IMR-90 (cell line): ENCODE measurements at regions not wholly inside any gene's neighbourhood (a gene's known extent, or its start where the extent isn't known, plus 50 kb on each side); places are given as distances from the start of the nearest gene placed in this dataset.

Experiments used
- ATAC-seq: fragments of 200-7000 bp; cut with Tn5 transposase; 2 replicates; pipeline ENCODE4 v1.9.1; 2020; ENCODE audit warnings: low read depth, mild to moderate bottlenecking, moderate library complexity
- BruUV-seq: library from RNA; stranded (reverse); fragments of 400-500 nt; replicated peaks from 2 replicates; lab custom pipeline; 2021; lab: Mats Ljungman, UMichigan
- CTCF ChIA-PET: fragments of 300-600 bp; formaldehyde crosslinking; extraction: SDS; loops from one replicate; lab custom pipeline; 2021; ENCODE audit warnings: antibody characterized with exemption; lab: Yijun Ruan, JAX
- POLR2A ChIA-PET: fragments of 300-600 bp; sonication (Branson Sonifier 250); formaldehyde crosslinking; loops from one replicate; lab custom pipeline; 2022; ENCODE audit warnings: antibody characterized with exemption; ENCODE audit not compliant: unreplicated experiment; lab: Charles Lee
- DNase-seq: peaks from one replicate; pipeline ENCODE4 v3.0.0; 2013
- H2AFZ ChIP-seq: replicated peaks from 2 replicates; pipeline ENCODE3; 2013; ENCODE audit warnings: low read length, mild to moderate bottlenecking; ENCODE audit not compliant: poor library complexity
- H2AK5ac ChIP-seq: 2 replicates; pipeline ENCODE4 v1.6.1; 2013; ENCODE audit warnings: low read depth, low read length, inconsistent platforms
- H2AK9ac ChIP-seq: replicated peaks from 2 replicates; pipeline ENCODE3; 2013; ENCODE audit warnings: mild to moderate bottlenecking, low read depth, low read length, moderate library complexity; ENCODE audit not compliant: poor library complexity
- H2BK120ac ChIP-seq: 2 replicates; pipeline ENCODE4 v1.6.1; 2013; ENCODE audit warnings: low read depth, low read length, inconsistent platforms
- H2BK15ac ChIP-seq: 3 replicates; pipeline ENCODE4 v1.6.1; 2013; ENCODE audit warnings: low read depth, low read length, inconsistent platforms
- H2BK20ac ChIP-seq: 2 replicates; pipeline ENCODE4 v1.6.1; 2013; ENCODE audit warnings: low read depth, mild to moderate bottlenecking, inconsistent platforms, low read length, moderate library complexity
- H2BK5ac ChIP-seq: 2 replicates; pipeline ENCODE4 v1.6.1; 2013; ENCODE audit warnings: mild to moderate bottlenecking, low read depth, low read length, inconsistent platforms; ENCODE audit not compliant: poor library complexity, severe bottlenecking
- H3K14ac ChIP-seq: replicated peaks from 2 replicates; pipeline ENCODE4 v1.6.1; 2013; ENCODE audit warnings: low read depth, low read length, inconsistent platforms
- H3K18ac ChIP-seq: 2 replicates; pipeline ENCODE4 v1.6.1; 2013; ENCODE audit warnings: low read depth, low read length, control low read depth
- H3K23ac ChIP-seq: 2 replicates; pipeline ENCODE4 v1.6.1; 2013; ENCODE audit warnings: low read depth, low read length, inconsistent platforms
- H3K27ac ChIP-seq: 2 replicates; pipeline ENCODE4 v1.5.1; 2013; ENCODE audit warnings: mild to moderate bottlenecking, control low read depth, low read length; ENCODE audit not compliant: insufficient read depth
- H3K27me3 ChIP-seq: 2 replicates; pipeline ENCODE4 v1.6.1; 2013; ENCODE audit warnings: low read length; ENCODE audit not compliant: control insufficient read depth, insufficient read depth
- H3K36me3 ChIP-seq: 2 replicates; pipeline ENCODE4 v1.6.1; 2013; ENCODE audit warnings: low read length, mixed read lengths; ENCODE audit not compliant: control insufficient read depth, insufficient read depth
- H3K4ac ChIP-seq: 2 replicates; pipeline ENCODE4 v1.6.1; 2013; ENCODE audit warnings: low read depth, low read length, inconsistent platforms
- H3K4me1 ChIP-seq: 2 replicates; pipeline ENCODE4 v1.6.1; 2013; ENCODE audit warnings: low read length, mixed read lengths; ENCODE audit not compliant: control insufficient read depth, insufficient read depth
- H3K4me2 ChIP-seq: 2 replicates; pipeline ENCODE4 v1.6.1; 2013; ENCODE audit warnings: low read depth, mild to moderate bottlenecking, control low read depth, low read length, moderate library complexity
- H3K4me3 ChIP-seq: 2 replicates; pipeline ENCODE4 v1.5.1; 2013; ENCODE audit warnings: low read depth, mild to moderate bottlenecking, control low read depth, low read length, moderate library complexity; ENCODE audit not compliant: insufficient read depth
- H3K56ac ChIP-seq: 2 replicates; pipeline ENCODE4 v1.6.1; 2013; ENCODE audit warnings: low read length, inconsistent platforms; ENCODE audit not compliant: insufficient read depth; ENCODE audit errors: extremely low read depth
- H3K79me1 ChIP-seq, 2 experiments: 2 replicates each; pipeline ENCODE4 v1.6.1; 2013; ENCODE audit warnings: low read length in 2 of 2, inconsistent platforms in 1 of 2, low read depth in 1 of 2
- H3K9ac ChIP-seq: 2 replicates; pipeline ENCODE4 v1.6.1; 2013; ENCODE audit warnings: low read depth, low read length, control low read depth
- H3K9me1 ChIP-seq: 2 replicates; pipeline ENCODE4 v1.6.1; 2013; ENCODE audit warnings: low read length, inconsistent platforms; ENCODE audit not compliant: insufficient read depth
- H3K9me3 ChIP-seq: 2 replicates; pipeline ENCODE4 v1.6.1; 2013; ENCODE audit warnings: low read length; ENCODE audit not compliant: control insufficient read depth, insufficient read depth
- H4K20me1 ChIP-seq: 2 replicates; pipeline ENCODE4 v1.6.1; 2013; ENCODE audit warnings: low read length, inconsistent platforms; ENCODE audit not compliant: insufficient read depth
- H4K5ac ChIP-seq: 2 replicates; pipeline ENCODE4 v1.6.1; 2013; ENCODE audit warnings: mild to moderate bottlenecking, low read depth, low read length, control low read depth
- H4K8ac ChIP-seq, 2 experiments: 2 replicates each; pipeline ENCODE4 v1.6.1; 2013; ENCODE audit warnings: low read depth in 2 of 2, low read length in 2 of 2, control low read depth in 1 of 2, inconsistent platforms in 1 of 2
- H4K91ac ChIP-seq: 2 replicates; pipeline ENCODE4 v1.6.1; 2013; ENCODE audit warnings: low read depth, low read length, inconsistent platforms; ENCODE audit not compliant: insufficient read depth
- CHD1 ChIP-seq: IDR thresholded peaks from 2 replicates; pipeline ENCODE4 v1.6.1; 2012; ENCODE audit warnings: low read depth, low read length, improper control_type of control experiment
- FOS ChIP-seq: fragments of 150-350 bp; IDR thresholded peaks from 2 replicates; pipeline ENCODE4 v1.6.1; 2016; ENCODE audit warnings: low read depth, low read length
- MAFK ChIP-seq: IDR thresholded peaks from 2 replicates; pipeline ENCODE4 v1.6.1; 2012; ENCODE audit warnings: low read depth, low read length, improper control_type of control experiment
- MAZ ChIP-seq: IDR thresholded peaks from 2 replicates; pipeline ENCODE4 v1.6.1; 2012; ENCODE audit warnings: low read depth, mild to moderate bottlenecking, low read length, improper control_type of control experiment, moderate library complexity, borderline replicate concordance
- NFE2L2 ChIP-seq: fragments of 150-350 bp; IDR thresholded peaks from 2 replicates; pipeline ENCODE4 v1.6.1; 2016; ENCODE audit warnings: low read depth, mild to moderate bottlenecking, low read length
- POLR2A ChIP-seq: IDR thresholded peaks from 2 replicates; pipeline ENCODE4 v1.6.1; 2012; ENCODE audit warnings: mild to moderate bottlenecking, low read depth, low read length
- WGBS, 2 experiments: methylation state at CpG; one replicate each; pipeline versions ENCODE4 v1.1.5 to v1.1.7; 2013; ENCODE audit warnings: missing lambda C conversion rate in 2 of 2; ENCODE audit not compliant: insufficient read length in 1 of 2; ENCODE audit errors: extremely low coverage in 2 of 2; 5-methylcytosine and 5-hydroxymethylcytosine counted together
- dilution Hi-C: fragments of 300-500 bp; cut with HindIII; formaldehyde crosslinking; loops from one replicate; pipeline ENCODE4 v1.14.3; 2018; ENCODE audit warnings: low sequenced_read_pairs; ENCODE audit not compliant: unreplicated experiment
- in situ Hi-C: fragments of 300-500 bp; cut with MboI; formaldehyde crosslinking; loops from 3 replicates; pipeline ENCODE4 v1.14.3; 2019; ENCODE audit warnings: low sequenced_read_pairs, inconsistent platforms, mixed read lengths
- intact Hi-C: fragments of 100-400 bp; cut with micrococcal nuclease; formaldehyde crosslinking; loops from 2 replicates; pipeline ENCODE4 v1.10.0; 2022
- TF ChIP-seq, protein P1 (sequence below): conservative IDR thresholded peaks from 2 replicates; pipeline ENCODE4 v1.5.1; 2012; ENCODE audit warnings: mild to moderate bottlenecking, low read depth, low read length, improper control_type of control experiment
- TF ChIP-seq, protein P2 (sequence below): fragments of 150-350 bp; IDR thresholded peaks from 2 replicates; pipeline ENCODE4 v1.6.1; 2016; ENCODE audit warnings: low read depth, mild to moderate bottlenecking, low read length, moderate library complexity, borderline replicate concordance

DNA sequence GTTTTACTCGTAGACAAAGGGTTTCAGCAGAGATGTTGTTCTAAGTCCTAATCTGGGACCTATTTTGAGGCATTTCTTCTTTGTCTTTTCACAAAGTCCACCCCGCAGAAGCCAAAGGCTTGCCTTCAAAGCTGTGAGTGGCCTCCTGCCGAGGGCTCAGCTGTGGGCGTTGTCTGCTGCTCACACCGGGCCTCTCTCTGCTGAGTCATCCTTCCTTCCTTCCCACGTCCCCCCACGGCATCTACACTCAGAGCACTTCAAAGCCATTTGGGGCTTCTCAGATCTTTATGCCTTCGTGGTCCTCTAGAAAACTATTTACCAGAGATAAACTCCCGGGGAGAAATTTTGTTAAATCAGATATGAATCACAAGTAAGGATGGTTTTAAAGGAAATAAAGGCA is 115.9 kb upstream of the TMPO start:
- in situ Hi-C loops, result loop anchor here (25.0 kb wide), 3 partner anchors 1087 to 1812 kb away; no protein-coding TSS in a partner anchor

More for the DNA sequence above, 115.9 kb upstream of the TMPO start:
- H2BK120ac ChIP-seq, result peak overlapping the region; percentile 85
- 0% methylated on average over 1 of the region's 9 CpGs; no CpG with 5 or more reads in 1 of the 2 experiments for WGBS, 2 experiments
- BruUV-seq, result no TSS peak
- peak overlapping the region; percentile 78 for H2AK9ac ChIP-seq
- H3K9me1 ChIP-seq, result 0 out of 2 replicates have a peak, but pooled peaks cover 2% of the 10 kb centered on the region
- H3K4me1 ChIP-seq, result peaks cover 4% of the 10 kb centered on the region; the same call in 1 of the 2 replicates
- H3K9ac ChIP-seq, result no peak overlapping the region
- peak overlapping the region; percentile 36 for H2AFZ ChIP-seq
- POLR2A ChIA-PET, result no interaction called here
- H3K36me3 ChIP-seq, result no peaks in the 10 kb centered on the region
- H3K4ac ChIP-seq, result peak overlapping the region; percentile 66
- H2AK5ac ChIP-seq, result no peak overlapping the region
- ATAC-seq (peak; percentile 67), DNase-seq (peak; percentile 78)
- peak overlapping the region; percentile 76 for H4K91ac ChIP-seq
- no peak overlapping the region for H3K56ac ChIP-seq
- H3K27me3 ChIP-seq, result no peaks in the 10 kb centered on the region
- CTCF ChIA-PET, result no interaction called here
- TF ChIP-seq FOS (peak; percentile 70), CHD1 (no peak), MAFK (peak; percentile 59), MAZ (peak; percentile 39; the same call in 1 of the 2 replicates), NFE2L2 (peak; percentile 94), POLR2A (no peak)
- TF ChIP-seq, protein P1, sequence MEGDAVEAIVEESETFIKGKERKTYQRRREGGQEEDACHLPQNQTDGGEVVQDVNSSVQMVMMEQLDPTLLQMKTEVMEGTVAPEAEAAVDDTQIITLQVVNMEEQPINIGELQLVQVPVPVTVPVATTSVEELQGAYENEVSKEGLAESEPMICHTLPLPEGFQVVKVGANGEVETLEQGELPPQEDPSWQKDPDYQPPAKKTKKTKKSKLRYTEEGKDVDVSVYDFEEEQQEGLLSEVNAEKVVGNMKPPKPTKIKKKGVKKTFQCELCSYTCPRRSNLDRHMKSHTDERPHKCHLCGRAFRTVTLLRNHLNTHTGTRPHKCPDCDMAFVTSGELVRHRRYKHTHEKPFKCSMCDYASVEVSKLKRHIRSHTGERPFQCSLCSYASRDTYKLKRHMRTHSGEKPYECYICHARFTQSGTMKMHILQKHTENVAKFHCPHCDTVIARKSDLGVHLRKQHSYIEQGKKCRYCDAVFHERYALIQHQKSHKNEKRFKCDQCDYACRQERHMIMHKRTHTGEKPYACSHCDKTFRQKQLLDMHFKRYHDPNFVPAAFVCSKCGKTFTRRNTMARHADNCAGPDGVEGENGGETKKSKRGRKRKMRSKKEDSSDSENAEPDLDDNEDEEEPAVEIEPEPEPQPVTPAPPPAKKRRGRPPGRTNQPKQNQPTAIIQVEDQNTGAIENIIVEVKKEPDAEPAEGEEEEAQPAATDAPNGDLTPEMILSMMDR, result no peak
- TF ChIP-seq, protein P2, sequence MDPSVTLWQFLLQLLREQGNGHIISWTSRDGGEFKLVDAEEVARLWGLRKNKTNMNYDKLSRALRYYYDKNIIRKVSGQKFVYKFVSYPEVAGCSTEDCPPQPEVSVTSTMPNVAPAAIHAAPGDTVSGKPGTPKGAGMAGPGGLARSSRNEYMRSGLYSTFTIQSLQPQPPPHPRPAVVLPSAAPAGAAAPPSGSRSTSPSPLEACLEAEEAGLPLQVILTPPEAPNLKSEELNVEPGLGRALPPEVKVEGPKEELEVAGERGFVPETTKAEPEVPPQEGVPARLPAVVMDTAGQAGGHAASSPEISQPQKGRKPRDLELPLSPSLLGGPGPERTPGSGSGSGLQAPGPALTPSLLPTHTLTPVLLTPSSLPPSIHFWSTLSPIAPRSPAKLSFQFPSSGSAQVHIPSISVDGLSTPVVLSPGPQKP, result no peak
- H2BK15ac ChIP-seq, result peak overlapping the region; percentile 82
- no peak overlapping the region for H2BK5ac ChIP-seq
- intact Hi-C loops (no loop called here), dilution Hi-C loops (no loop called here)
- H2BK20ac ChIP-seq, result peak overlapping the region; percentile 85; the same call in 1 of the 2 replicates
- H3K4me2 ChIP-seq, result no peak overlapping the region
- H4K20me1 ChIP-seq, result no peaks in the 10 kb centered on the region
- H4K8ac ChIP-seq, result peak overlapping the region; percentile 61 to 78
- no peaks in the 10 kb centered on the region for H3K79me1 ChIP-seq
- H3K4me3 ChIP-seq, result no peak overlapping the region
- H3K18ac ChIP-seq, result peak overlapping the region; percentile 61; the same call in 1 of the 2 replicates
- H3K14ac ChIP-seq, result peak overlapping the region; percentile 40; the same call in 1 of the 2 replicates
- H3K27ac ChIP-seq, result no peak overlapping the region
- H3K23ac ChIP-seq, result no peak overlapping the region
- H3K9me3 ChIP-seq, result no peaks in the 10 kb centered on the region
- peak overlapping the region; percentile 62; the same call in 1 of the 2 replicates for H4K5ac ChIP-seq
